ENCODE measurements at regions not wholly inside any gene's neighbourhood (a gene's known extent, or its start where the extent isn't known, plus 50 kb on each side); places are given as distances from the start of the nearest gene placed in this dataset.
"Not testable (repeated sequence)": the region's sequence is repeated elsewhere in the genome, so short reads cannot be mapped to it uniquely, and the experiment has no call there.

GRCh38 chr22:11690170-11690569, 3837.8 kb upstream of the OR11H1 start:
- not testable (repeated sequence) for DNase-seq

DNA sequence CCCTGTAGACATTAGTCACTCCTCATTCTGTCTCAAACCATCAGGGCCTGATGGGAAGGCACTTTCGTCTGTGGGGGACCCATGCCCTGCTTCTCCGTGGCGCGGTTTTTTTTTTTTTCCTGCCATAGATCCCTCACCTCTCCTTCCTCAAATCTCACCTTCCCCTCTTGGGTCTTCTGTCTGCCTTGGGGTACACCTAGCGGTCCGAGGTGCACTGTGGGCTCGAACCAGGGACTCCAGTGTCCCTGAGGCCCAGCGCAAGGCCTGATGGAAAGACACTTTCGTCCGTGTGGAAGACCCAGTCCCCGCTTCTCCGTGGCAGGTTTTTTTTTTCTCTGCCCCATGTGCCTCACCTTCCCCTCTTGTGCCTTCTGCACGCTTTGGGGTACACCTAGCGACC, 3824.4 kb upstream of the OR11H1 start:
- DNase-seq, result peak; percentile 13

GRCh38 chr22:11706826-11707225, 3821.2 kb upstream of the OR11H1 start:
- not testable (repeated sequence) for DNase-seq
